ENCODE measurements at regions not wholly inside any gene's neighbourhood (a gene's known extent, or its start where the extent isn't known, plus 50 kb on each side); places are given as distances from the start of the nearest gene placed in this dataset.

GRCh38 chr22:49322231-49322630 is 505.4 kb downstream of the BRD1 start:
- no peaks in the 10 kb centered on the region for H3K4me1 Mint-ChIP-seq (ENCODE audit: low read depth)
- peaks cover 66% of the 10 kb centered on the region for H3K9me3 Mint-ChIP-seq
- no peak overlapping the region for H3K4me3 Mint-ChIP-seq
- no peak for TF ChIP-seq CTCF (IDR thresholded peaks at IDR 0.05)
- no peaks in the 10 kb centered on the region for H3K27me3 Mint-ChIP-seq (ENCODE audit: insufficient read depth)
- H3K36me3 Mint-ChIP-seq (ENCODE audit: low read depth), result peaks cover 11% of the 10 kb centered on the region
- no peak for DNase-seq
- H3K27ac Mint-ChIP-seq, result no peak overlapping the region

DNA sequence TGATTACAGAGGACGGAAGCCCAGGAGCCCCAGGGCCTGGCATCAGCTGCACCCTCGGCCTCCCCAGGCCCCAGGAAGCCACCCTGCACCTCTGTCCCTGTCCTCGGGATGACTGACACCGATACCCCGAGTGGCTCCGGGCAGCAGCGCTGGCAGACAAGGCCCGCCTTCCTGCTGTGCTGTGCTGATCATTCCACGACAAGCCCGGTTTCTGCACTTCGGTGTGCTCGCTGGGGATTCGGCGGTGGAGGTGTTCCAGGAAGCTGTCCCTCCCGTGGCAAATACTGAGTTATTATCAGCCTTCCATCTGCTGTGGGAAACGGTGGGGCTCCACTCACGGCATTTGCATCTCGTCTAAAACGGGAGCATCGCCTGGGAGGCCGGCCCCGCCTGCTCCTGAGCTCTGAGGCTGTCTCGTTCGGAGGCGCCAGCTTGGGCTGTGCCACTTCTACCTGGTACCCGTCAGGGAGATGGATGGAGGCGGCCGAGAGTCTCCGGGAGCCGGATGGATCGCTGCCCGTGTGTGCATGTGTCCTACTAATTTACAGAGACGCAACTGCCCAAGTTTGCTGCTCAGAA is 506.1 kb downstream of the BRD1 start:
- no peak for DNase-seq
- no peak for TF ChIP-seq CTCF (IDR thresholded peaks at IDR 0.05)
- Mint-ChIP-seq H3K4me1 (ENCODE audit: low read depth) (no peaks in the 10 kb centered on the region), H3K4me3 (no peak overlapping the region), H3K36me3 (ENCODE audit: low read depth) (peaks cover 6% of the 10 kb centered on the region), H3K27me3 (ENCODE audit: insufficient read depth) (no peaks in the 10 kb centered on the region), H3K27ac (no peak overlapping the region), H3K9me3 (peaks cover 66% of the 10 kb centered on the region)

DNA sequence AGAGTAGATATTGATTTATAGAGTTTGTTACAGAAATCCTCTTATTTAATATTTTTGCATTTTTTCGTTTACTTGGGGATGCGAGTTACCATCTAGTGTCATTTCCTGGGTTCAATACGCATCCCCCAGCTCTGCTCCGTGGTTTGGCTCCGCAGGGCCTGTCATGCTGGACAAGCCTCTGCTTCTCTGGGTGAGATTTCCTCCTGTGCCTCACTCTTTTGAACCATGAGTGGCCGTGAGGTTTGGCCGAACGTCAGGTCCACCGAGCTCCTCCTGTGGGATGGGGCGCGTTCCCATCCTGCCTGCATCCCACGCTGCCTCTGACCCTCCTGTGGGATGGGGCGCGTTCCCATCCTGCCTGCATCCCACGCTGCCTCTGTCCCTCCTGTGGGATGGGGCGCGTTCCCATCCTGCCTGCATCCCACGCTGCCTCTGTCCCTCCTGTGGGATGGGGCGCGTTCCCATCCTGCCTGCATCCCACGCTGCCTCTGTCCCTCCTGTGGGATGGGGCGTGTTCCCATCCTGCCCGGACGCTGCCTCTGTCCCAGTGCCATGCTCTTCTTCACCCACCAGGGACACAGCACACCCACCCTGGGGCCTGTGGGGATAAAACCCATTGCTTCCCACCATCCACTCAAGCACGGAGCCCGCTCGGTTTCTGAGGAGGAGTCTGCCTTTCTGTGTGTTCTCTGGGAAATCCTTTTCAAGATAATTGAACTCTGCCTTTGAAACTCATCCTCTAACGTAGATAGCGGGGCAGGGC is 506.8 kb downstream of the BRD1 start:
- Mint-ChIP-seq H3K4me3 (no peak overlapping the region), H3K27ac (no peak overlapping the region), H3K4me1 (ENCODE audit: low read depth) (no peaks in the 10 kb centered on the region), H3K27me3 (ENCODE audit: insufficient read depth) (no peaks in the 10 kb centered on the region), H3K36me3 (ENCODE audit: low read depth) (peaks cover 6% of the 10 kb centered on the region), H3K9me3 (peaks cover 64% of the 10 kb centered on the region)
- DNase-seq, result no peak
- no peak for TF ChIP-seq CTCF (IDR thresholded peaks at IDR 0.05)

DNA sequence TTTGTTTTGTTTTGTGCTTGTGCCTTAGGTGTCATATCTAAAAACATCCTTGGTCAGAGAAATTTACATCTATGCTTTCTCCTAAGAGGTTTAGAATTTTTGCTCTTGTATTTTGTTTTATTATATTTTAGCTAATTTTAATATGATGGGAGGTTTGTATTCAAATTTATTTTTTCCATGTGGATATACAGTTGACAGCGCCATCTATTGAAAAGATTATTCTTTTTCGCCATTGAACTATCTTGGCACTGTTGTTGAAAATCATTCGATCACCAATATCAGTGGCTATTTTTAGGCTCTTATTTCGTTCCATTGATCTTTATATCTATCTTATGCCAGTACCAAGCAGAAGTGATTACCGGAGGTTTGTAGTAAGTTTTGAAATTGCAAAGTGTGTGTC is 510.3 kb downstream of the BRD1 start:
- H3K4me3 Mint-ChIP-seq, result no peak overlapping the region
- H3K27me3 Mint-ChIP-seq (ENCODE audit: insufficient read depth), result no peaks in the 10 kb centered on the region
- H3K36me3 Mint-ChIP-seq (ENCODE audit: low read depth), result no peaks in the 10 kb centered on the region; the same call in 1 of the 2 replicates
- peak; percentile 21; the same call in 1 of the 2 replicates for TF ChIP-seq CTCF (IDR thresholded peaks at IDR 0.05)
- no peaks in the 10 kb centered on the region for H3K4me1 Mint-ChIP-seq (ENCODE audit: low read depth)
- peaks cover 44% of the 10 kb centered on the region for H3K9me3 Mint-ChIP-seq
- H3K27ac Mint-ChIP-seq, result no peak overlapping the region
- DNase-seq, result no peak

GRCh38 chr22:49312601-49313000 is 515.1 kb downstream of the BRD1 start:
- Mint-ChIP-seq H3K4me3 (no peak overlapping the region), H3K9me3 (peaks cover 47% of the 10 kb centered on the region), H3K36me3 (ENCODE audit: low read depth) (no peaks in the 10 kb centered on the region; the same call in 1 of the 2 replicates), H3K27ac (no peak overlapping the region), H3K4me1 (ENCODE audit: low read depth) (no peaks in the 10 kb centered on the region), H3K27me3 (ENCODE audit: insufficient read depth) (0 out of 2 replicates have a peak, but pooled peaks cover 3% of the 10 kb centered on the region)
- DNase-seq, result no peak
- TF ChIP-seq CTCF (IDR thresholded peaks at IDR 0.05), result no peak
